MM.1S (cell line): ENCODE measurements at regions not wholly inside any gene's neighbourhood (a gene's known extent, or its start where the extent isn't known, plus 50 kb on each side); places are given as distances from the start of the nearest gene placed in this dataset.

Experiments
- EZH2 ChIP-seq: fragments of 300-600 bp; sonication (generic); optimal IDR thresholded peaks from 2 replicates; pipeline ENCODE3; 2017; ENCODE audit warnings: low read depth, mild to moderate bottlenecking, antibody characterized with exemption, low read length, mixed read lengths
- EZH2phosphoT487 ChIP-seq: fragments of 300-600 bp; sonication (generic); IDR thresholded peaks from 2 replicates; pipeline ENCODE4 v1.6.1; 2018; ENCODE audit warnings: antibody characterized with exemption, low read length
- TF ChIP-seq, protein P1 (sequence below): fragments of 300-600 bp; sonication (generic); IDR thresholded peaks from 2 replicates; pipeline ENCODE4 v1.5.1; 2016; ENCODE audit warnings: antibody characterized with exemption, low read length, mixed read lengths

DNA sequence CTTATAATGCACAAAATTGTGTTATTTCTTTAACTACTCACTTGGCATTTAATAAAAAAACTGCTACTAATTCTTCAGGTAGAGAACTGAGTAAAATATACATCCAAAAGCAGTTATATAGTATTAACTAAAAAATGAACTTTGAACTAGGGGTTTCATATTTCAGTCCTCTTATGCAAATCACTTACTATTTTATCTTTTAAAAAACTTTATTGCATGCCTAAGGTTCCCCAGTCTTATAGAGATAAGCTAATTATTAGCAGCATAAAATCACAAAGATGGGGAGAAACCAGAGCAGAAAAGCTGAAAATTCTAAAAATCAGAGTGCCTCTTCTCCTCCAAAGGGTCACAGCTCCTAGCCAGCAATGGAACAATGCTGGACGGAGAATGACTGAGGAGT is 228.0 kb downstream of the CALCRL start:
- TF ChIP-seq EZH2phosphoT487 (no peak), EZH2 (no peak)
- TF ChIP-seq, protein P1, sequence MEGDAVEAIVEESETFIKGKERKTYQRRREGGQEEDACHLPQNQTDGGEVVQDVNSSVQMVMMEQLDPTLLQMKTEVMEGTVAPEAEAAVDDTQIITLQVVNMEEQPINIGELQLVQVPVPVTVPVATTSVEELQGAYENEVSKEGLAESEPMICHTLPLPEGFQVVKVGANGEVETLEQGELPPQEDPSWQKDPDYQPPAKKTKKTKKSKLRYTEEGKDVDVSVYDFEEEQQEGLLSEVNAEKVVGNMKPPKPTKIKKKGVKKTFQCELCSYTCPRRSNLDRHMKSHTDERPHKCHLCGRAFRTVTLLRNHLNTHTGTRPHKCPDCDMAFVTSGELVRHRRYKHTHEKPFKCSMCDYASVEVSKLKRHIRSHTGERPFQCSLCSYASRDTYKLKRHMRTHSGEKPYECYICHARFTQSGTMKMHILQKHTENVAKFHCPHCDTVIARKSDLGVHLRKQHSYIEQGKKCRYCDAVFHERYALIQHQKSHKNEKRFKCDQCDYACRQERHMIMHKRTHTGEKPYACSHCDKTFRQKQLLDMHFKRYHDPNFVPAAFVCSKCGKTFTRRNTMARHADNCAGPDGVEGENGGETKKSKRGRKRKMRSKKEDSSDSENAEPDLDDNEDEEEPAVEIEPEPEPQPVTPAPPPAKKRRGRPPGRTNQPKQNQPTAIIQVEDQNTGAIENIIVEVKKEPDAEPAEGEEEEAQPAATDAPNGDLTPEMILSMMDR, result no peak
